ENCODE measurements at regions not wholly inside any gene's neighbourhood (a gene's known extent, or its start where the extent isn't known, plus 50 kb on each side); places are given as distances from the start of the nearest gene placed in this dataset.
A peak's percentile ranks its signal among the peaks of the same experiment; 100 is the strongest.

GRCh38 chr10:129030996-129031843 is 435.8 kb upstream of the MGMT start:
- peak in 2 of 5 experiments; percentile 39 to 65 for DNase-seq

DNA sequence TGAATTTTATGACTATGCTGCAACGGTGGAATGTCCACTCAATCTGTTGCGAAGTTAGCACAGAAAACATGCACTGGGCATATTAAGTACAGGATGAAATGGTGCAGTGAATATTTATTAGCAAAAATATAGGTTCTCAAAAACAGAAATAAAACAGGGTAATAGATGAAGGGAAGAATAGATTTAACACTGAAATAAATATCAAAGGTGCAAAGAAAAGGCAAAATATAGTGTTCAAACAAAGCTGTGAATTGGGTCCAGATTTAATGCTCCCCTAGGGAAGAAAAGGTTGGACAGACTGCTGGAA is 435.2 kb upstream of the MGMT start:
- DNase-seq: no peak

DNA sequence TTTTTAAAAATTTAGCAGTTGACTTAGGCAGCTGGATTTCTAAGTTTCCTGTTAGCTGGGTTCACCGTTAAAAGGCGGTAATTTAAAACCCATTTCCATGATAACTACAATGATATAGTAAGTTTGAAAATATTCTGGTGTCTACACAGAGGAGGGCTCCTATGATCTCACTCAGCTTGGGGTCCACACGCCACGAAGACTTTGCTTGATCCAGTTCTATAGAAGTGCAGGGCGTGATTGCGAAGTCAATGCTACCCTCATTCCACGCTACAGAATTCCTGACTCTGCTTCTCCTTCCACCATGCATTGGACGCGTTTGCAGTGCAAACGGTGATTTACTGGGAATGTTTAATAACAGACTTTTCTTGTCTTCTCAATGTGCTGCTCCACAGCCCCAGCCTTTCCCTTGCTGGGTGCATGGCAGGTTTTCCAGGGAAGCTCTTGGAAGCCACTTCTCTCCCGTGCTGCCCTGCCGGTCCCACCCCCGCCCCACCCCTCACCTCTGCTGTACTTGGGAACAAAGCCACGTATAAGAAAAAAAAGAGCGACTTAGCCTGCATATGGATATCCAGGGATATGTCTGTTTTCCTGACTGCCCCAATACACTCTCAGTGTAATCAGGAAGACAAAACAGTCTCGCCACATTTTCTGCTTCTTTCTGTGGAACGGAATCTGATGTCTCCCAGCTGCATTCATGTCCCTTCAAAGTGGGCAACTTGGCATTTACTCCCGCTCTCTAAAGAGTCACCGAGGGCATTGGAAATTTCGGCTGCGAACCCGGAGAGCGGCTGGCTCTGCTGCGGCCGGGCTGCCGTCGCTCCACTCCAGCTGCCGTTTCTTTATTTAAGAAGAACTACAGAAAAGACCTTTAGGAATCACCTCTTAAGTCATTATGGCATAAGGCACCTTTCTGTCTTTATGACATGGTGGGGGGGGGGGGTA is 434.4 kb upstream of the MGMT start:
- DNase-seq: no peak

DNA sequence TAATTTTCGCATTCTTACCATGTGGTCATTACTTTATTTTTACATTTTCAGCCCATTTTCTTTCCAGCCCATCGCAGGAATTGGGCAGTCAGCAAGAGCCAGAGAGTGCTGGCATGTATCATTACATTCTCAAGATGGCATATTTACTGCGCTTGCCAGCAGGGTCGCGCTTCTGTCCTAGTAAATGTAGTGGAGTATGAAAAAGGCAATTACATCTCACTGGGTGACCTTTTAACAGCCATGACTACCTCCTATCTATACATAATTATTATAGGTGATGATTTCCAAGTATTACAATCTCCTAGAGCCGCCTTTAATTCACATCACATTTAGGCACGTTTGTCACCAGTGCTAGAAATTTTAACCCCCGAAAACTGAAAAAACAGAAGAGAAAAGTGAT is 433.7 kb upstream of the MGMT start:
- DNase-seq: no peak

- peak in 1 of 5 experiments; percentile 23 for DNase-seq
Observed at GRCh38 chr10:129033790-129034272, 433.2 kb upstream of the MGMT start.

GRCh38 chr10:129035052-129035827 is 431.8 kb upstream of the MGMT start:
- DNase-seq: peak in 3 of 5 experiments; percentile 24 to 97 (median 47)

DNA sequence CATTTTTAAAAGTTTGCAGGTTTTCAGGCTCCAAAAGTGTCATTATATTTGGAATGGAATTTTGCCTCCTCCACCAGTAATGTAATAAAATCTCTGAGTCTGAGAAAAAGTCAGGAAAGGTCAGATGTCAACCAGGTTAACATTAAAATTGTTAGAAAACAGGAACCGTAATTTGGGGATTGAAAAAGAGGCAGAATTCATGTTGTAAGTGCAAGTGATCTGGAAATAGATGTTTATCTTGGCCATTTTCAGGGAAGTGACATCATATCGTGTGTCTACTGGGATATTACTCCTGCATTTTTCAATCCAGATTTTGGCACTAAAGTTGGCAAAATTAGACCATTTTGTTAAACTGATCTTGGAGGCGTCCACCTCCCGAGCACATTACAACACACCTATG is 428.5 kb upstream of the MGMT start:
- no peak for DNase-seq

GRCh38 chr10:129039406-129040370 is 427.4 kb upstream of the MGMT start:
- DNase-seq: no peak

- DNase-seq: no peak
Observed at GRCh38 chr10:129040377-129040776, 426.7 kb upstream of the MGMT start.

DNA sequence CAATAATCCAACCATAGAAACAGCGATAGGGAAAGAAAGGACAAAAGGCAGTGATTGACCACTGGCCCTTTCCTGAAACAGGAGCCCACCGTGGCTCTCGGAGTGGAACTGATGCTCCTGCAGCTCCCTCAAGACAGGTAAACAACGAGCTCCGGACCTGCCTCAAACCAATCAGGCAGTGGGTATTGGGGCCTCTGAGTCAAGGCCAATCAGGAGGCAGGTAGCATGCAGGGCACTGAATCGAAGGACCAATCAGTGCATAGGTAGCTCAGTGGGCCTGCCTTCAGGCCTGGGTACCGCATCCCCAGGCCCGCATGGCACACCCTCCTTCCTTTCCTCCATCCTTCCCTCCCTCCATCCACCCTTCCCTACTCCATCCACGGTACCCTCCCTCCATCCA is 425.1 kb upstream of the MGMT start:
- no peak for DNase-seq

- DNase-seq: peak in 1 of 5 experiments; percentile 52
Observed at GRCh38 chr10:129042776-129043595, 424.1 kb upstream of the MGMT start.

DNA sequence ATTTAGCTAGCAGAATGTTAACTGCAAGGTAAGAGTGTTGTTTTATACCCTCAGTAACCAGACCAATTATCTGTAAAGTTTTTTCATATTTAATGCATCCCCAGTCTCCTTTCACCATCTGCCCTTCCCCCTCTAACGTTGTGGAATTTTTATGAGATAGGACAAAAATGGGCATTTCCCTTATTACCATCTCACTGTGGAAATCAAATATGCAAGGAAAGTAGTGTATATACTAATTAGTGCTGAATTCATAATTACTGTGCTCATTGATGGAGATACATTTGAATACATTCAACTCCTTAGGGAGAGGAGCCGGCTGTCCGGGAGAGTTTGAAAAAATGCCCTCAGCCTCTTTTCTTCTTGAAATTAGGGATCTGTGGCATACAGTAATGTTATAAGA is 423.4 kb upstream of the MGMT start:
- no peak for DNase-seq

DNA sequence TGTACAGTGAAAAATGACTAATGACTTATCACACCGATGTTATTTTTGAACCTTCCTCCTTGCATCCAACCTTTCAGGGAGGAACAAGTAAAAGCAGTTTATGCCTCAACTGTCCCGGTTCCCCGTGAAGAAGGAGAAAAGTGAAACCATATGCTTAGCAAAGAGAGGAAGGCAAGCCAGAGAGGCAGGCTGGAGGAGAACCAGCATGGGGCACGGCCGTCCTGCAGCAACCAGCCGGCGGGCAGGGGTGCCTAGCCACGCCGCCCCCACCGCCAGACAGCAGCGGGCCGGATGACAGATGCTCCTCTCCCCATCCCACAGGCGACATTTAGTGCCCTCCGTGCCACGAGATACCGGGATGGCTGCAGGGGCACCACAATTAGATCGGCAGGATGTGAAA is 421.4 kb upstream of the MGMT start:
- DNase-seq: no peak

DNA sequence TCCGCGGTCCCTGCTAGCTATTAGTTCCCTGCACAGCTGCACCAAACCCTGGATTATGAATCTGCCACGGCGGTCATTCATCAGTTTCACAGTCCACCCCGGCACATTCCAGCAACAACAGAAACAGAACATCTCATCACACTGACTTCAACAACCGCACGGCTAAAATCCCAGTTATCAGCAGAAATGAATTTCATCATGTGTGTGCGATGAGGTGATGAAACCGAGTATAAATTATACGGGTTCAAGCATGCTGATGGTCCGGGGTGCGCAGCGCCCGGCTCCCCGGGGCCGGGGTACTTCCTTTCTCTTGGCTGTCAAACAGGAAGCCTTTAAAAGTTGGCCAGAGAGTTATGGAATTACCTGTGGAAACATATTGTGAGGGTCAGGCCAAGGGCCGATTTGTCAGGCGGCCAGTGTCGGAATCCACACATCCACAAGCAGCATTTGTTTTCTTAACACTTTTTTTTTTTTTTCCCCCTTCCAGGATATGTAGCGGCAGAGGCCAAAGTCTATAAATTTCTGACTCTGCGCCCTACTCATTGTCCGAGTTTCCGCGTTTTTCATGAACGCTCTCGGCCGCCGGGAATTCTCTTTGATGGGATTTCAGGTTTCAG is 420.9 kb upstream of the MGMT start:
- no peak for DNase-seq

DNA sequence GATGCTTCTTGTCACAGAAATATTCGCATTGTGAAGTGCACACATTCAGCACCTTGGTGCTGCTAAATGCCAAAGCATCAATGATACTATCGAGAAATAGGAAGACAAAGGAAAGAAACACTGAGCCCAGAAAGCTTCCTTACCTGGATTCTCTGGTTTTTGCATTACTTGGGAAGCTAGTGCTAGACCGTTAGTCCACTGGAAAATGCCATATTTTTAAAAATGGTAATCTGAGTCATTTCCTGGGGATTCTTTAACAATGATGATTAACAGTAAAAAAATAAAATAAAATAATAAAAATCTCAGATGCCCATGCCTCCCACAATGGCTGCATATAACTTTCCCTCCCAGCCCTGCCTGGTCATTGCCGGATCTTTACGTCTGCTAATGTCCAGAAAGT is 420.1 kb upstream of the MGMT start:
- DNase-seq: no peak

DNA sequence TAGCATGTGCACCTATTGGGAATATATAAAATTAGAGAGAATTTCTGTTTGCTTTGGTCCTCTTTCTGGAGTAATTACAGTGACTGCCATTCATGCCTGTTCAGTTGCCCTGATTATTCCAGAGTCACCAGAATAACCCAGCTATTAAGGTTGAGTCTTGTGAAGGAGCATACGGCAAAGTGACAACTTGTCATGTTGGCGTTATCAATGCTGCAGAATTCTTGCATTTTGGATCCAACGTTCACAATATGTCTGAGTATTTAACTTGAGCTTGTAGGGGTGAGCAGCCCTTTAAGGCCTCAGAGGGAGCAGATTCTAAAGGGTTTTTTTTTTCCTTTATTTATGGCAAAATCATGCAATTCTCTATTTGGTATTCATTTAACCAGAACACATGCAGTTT is 419.4 kb upstream of the MGMT start:
- no peak for DNase-seq

DNA sequence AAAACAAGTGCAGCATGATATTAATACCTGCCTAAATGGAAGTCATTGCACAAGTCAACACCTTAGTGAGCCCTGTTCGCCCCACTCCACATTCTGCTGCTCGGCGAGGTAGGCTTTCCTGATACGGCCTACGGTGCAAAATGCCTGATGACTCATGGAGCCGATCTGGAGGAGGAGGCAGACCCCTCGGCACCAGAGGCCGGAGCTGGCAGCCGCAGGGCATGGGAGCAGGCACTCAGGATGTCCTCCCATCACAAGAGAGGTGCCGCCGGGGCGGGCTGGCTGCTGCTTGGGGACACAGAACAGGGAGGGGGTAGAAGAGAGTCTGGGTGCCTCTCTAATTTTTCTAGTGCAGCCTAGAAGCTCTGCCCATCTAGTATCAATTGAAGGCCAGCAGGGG is 418.5 kb upstream of the MGMT start:
- DNase-seq: no peak

DNA sequence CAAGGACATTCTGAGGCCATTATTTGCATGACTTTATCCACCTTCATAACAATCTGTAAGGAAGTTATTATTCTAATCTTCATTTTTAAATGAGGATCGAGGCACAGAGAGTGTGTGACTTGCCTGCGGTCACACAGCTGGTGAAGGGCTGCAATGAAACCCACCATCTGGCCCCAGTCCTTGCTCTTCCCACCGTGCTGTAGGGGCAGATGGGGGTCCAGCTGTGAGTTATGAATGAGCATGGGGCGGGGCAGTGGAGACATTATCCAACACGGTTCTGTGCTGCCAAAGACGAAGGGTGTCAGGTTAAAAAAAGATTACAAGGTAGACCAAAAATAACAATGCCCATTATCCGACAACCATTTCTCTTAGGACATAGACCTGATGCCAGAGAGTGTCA is 417.5 kb upstream of the MGMT start:
- no peak for DNase-seq

GRCh38 chr10:129055225-129055624 is 411.8 kb upstream of the MGMT start:
- no peak for DNase-seq

DNA sequence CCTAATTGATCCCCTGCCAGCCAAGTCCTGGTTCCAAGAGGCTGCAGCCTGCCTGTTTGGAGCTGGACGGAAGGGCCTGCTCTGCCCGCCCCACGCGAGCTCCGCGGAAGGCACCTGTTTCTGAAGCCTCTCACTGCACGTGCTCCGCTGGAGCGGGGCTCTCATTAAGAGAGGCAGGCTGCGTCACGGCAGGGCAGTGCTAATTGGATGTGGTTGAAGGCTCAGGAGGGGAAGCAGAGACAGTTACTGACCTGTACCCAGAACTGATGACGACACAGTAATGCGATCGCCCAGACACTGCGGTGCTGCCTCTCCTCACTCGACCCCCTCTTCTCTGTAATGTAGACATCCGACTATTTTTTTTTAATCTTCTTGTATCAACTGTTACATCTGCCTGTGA is 411.1 kb upstream of the MGMT start:
- no peak for DNase-seq
